Endothelial cell of umbilical vein (primary cell): ENCODE measurements at regions not wholly inside any gene's neighbourhood (a gene's known extent, or its start where the extent isn't known, plus 50 kb on each side); places are given as distances from the start of the nearest gene placed in this dataset.

ENCODE experiments used
- BruUV-seq: library from RNA; stranded (reverse); fragments of 400-500 nt; replicated peaks from 2 replicates; lab custom pipeline; 2021; lab: Mats Ljungman, UMichigan
- CTCF ChIA-PET: fragments of 300-600, 350-600 bp; sonication (Branson Sonifier 250); formaldehyde crosslinking; loops from one replicate; lab custom pipeline; 2021; ENCODE audit warnings: antibody characterized with exemption, inconsistent platforms; lab: Charles Lee
- POLR2A ChIA-PET: fragments of 300-600, 350-600 bp; sonication (Branson Sonifier 250); formaldehyde crosslinking; loops from one replicate; lab custom pipeline; 2021; ENCODE audit warnings: antibody characterized with exemption, inconsistent platforms; lab: Charles Lee
- DNase-seq: peaks from one replicate; pipeline ENCODE4 v3.0.0-alpha.2; 2011; ENCODE audit warnings: low read depth, low spot score
- FAIRE-seq: peaks from 2 replicates; lab custom pipeline; 2011; peaks lifted over from hg19 to GRCh38; lab: Jason Lieb, UNC
- H2AFZ ChIP-seq: 2 replicates; pipeline ENCODE4 v1.6.0; 2012; ENCODE audit warnings: low read depth, low read length, control low read depth, inconsistent platforms
- H3K27ac ChIP-seq: 2 replicates; pipeline ENCODE4 v1.5.1; 2011; ENCODE audit warnings: low read depth, mild to moderate bottlenecking, control low read depth, low read length, moderate library complexity; ENCODE audit not compliant: insufficient read depth
- H3K27me3 ChIP-seq, 2 experiments: 2 replicates each; pipeline versions ENCODE4 v1.6.0 to v1.6.1; 2011; ENCODE audit warnings: low read length in 2 of 2, mixed read lengths in 1 of 2; ENCODE audit not compliant: control insufficient read depth in 2 of 2, insufficient read depth in 2 of 2
- H3K36me3 ChIP-seq, 2 experiments: 2 replicates in 1 of 2; 3 replicates in 1 of 2; pipeline ENCODE4 v1.5.1; 2011; ENCODE audit warnings: low read length in 2 of 2, mild to moderate bottlenecking in 1 of 2, moderate library complexity in 1 of 2; ENCODE audit not compliant: control insufficient read depth in 2 of 2, insufficient read depth in 2 of 2; ENCODE audit errors: extremely low read depth in 1 of 2
- H3K4me1 ChIP-seq: 3 replicates; pipeline ENCODE4 v1.5.1; 2011; ENCODE audit warnings: mild to moderate bottlenecking, low read length; ENCODE audit not compliant: control insufficient read depth, insufficient read depth; ENCODE audit errors: extremely low read depth
- H3K4me2 ChIP-seq: 2 replicates; pipeline ENCODE4 v1.6.1; 2011; ENCODE audit warnings: low read length, control low read depth, mixed read lengths; ENCODE audit not compliant: insufficient read depth
- H3K4me3 ChIP-seq, 3 experiments: fragments of 200-600 bp in 1 of 3; sonication (generic), shearing (Covaris generic) in 1 of 3; replicated peaks in 1 of 3; 2 replicates each; pipeline ENCODE4 v1.5.1; 2011 to 2016; ENCODE audit warnings: control low read depth in 3 of 3, low read length in 3 of 3, mild to moderate bottlenecking in 2 of 3, inconsistent platforms in 1 of 3, low read depth in 1 of 3, moderate library complexity in 1 of 3; ENCODE audit not compliant: insufficient read depth in 1 of 3
- H3K79me2 ChIP-seq: 2 replicates; pipeline ENCODE4 v1.6.0; 2012; ENCODE audit warnings: low read length, inconsistent platforms; ENCODE audit not compliant: control insufficient read depth, insufficient read depth
- H3K9ac ChIP-seq: replicated peaks from 2 replicates; pipeline ENCODE3; 2011; ENCODE audit warnings: low read length, control low read depth; ENCODE audit not compliant: insufficient read depth; ENCODE audit errors: extremely low read depth
- H3K9me1 ChIP-seq: replicated peaks from 3 replicates; pipeline ENCODE4 v1.6.0; 2011; ENCODE audit warnings: mild to moderate bottlenecking, low read length; ENCODE audit not compliant: control insufficient read depth, insufficient read depth; ENCODE audit errors: extremely low read depth
- H3K9me3 ChIP-seq: replicated peaks from 2 replicates; pipeline ENCODE4 v1.5.1; 2012; ENCODE audit warnings: low read length, inconsistent platforms; ENCODE audit not compliant: control insufficient read depth, insufficient read depth
- H4K20me1 ChIP-seq: replicated peaks from 2 replicates; pipeline ENCODE3; 2011; ENCODE audit warnings: mild to moderate bottlenecking, low read length; ENCODE audit not compliant: control insufficient read depth, insufficient read depth; ENCODE audit errors: extremely low read depth
- CTCF ChIP-seq, 2 donors: IDR thresholded peaks; 1 replicate in 1 of 2; 2 replicates in 1 of 2; pipeline ENCODE4 v1.5.1; 2011; ENCODE audit warnings: low read length in 2 of 2, mild to moderate bottlenecking in 2 of 2, moderate library complexity in 2 of 2, control low read depth in 1 of 2, inconsistent platforms in 1 of 2, low read depth in 1 of 2; ENCODE audit not compliant: insufficient read depth in 1 of 2; ENCODE audit errors: extremely low read depth in 1 of 2
- EZH2 ChIP-seq: IDR thresholded peaks from 2 replicates; pipeline ENCODE4 v1.6.1; 2012; ENCODE audit warnings: borderline replicate concordance, low read depth, mild to moderate bottlenecking, moderate library complexity, low read length, inconsistent platforms; ENCODE audit not compliant: severe bottlenecking
- FOS ChIP-seq: IDR thresholded peaks from 2 replicates; pipeline ENCODE4 v1.6.1; 2011; ENCODE audit warnings: mild to moderate bottlenecking, low read length, moderate library complexity, borderline replicate concordance; ENCODE audit not compliant: insufficient read depth
- GATA2 ChIP-seq: IDR thresholded peaks from 2 replicates; pipeline ENCODE4 v1.7.0; 2011; ENCODE audit warnings: low read depth, mild to moderate bottlenecking, moderate library complexity, mixed read lengths, low read length; ENCODE audit not compliant: insufficient read length, insufficient read depth
- JUN ChIP-seq: IDR thresholded peaks from 2 replicates; pipeline ENCODE4 v1.6.1; 2011; ENCODE audit warnings: borderline replicate concordance, low read depth; ENCODE audit not compliant: insufficient read length, insufficient read depth
- MAX ChIP-seq: IDR thresholded peaks from 2 replicates; pipeline ENCODE4 v1.6.1; 2011; ENCODE audit not compliant: insufficient read depth, insufficient read length
- MYC ChIP-seq: IDR thresholded peaks from one replicate; pipeline ENCODE4 v1.6.1; 2011; ENCODE audit warnings: mild to moderate bottlenecking, low read depth, low read length
- POLR2A ChIP-seq: IDR thresholded peaks from 2 replicates; pipeline ENCODE4 v1.6.1; 2012; ENCODE audit warnings: low read depth, mild to moderate bottlenecking, control low read depth, low read length
- POLR2AphosphoS5 ChIP-seq: IDR thresholded peaks from 2 replicates; pipeline ENCODE4 v1.6.1; 2012; ENCODE audit warnings: low read depth, mild to moderate bottlenecking, control low read depth, low read length, moderate library complexity; ENCODE audit not compliant: insufficient read depth
- dilution Hi-C: fragments of 300-500 bp; cut with MboI; formaldehyde crosslinking; loops from one replicate; pipeline ENCODE4 v1.15.0; 2019; ENCODE audit warnings: low sequenced_read_pairs; ENCODE audit not compliant: extremely low pct_ligation_motif_present
- intact Hi-C: fragments of 100-400 bp; cut with micrococcal nuclease; formaldehyde crosslinking; loops from one replicate; pipeline ENCODE4 v1.10.0; 2022

- CTCF ChIA-PET = interaction anchor here (1.0 to 1.2 kb wide), 2 partner anchors 11 to 490 kb away, joined by 3 to 6 read pairs; no protein-coding TSS in a partner anchor
- Histone ChIP-seq H3K4me1 (no peaks in the 10 kb centered on the region), H3K9me1 (no peaks in the 10 kb centered on the region), H3K27me3 (no peaks in the 10 kb centered on the region), H3K36me3 (no peaks in the 10 kb centered on the region), H3K4me3 (no peak overlapping the region), H3K4me2 (no peak overlapping the region), H3K27ac (no peak overlapping the region), H4K20me1 (no peaks in the 10 kb centered on the region), H2AFZ (no peak overlapping the region), H3K79me2 (no peaks in the 10 kb centered on the region), H3K9ac (no peak overlapping the region), H3K9me3 (no peaks in the 10 kb centered on the region)
- POLR2A ChIA-PET = no interaction called here
- FAIRE-seq = peak; percentile 18
- TF ChIP-seq FOS (no peak), CTCF (IDR thresholded peaks at IDR 0.05; ENCODE audit: extremely low read depth in 1 of 2, insufficient read depth in 1 of 2, low read depth in 1 of 2, low read length in 2 of 2) (no peak)
- intact Hi-C loops = no loop called here
- dilution Hi-C loops = no loop called here
- no TSS peak for BruUV-seq
- DNase-seq = no peak
Measured at GRCh38 chr7:84425702-84426259, 231.2 kb upstream of the SEMA3A start.

- no peak for TF ChIP-seq MYC
- TF ChIP-seq FOS = no peak
- TF ChIP-seq GATA2 = no peak
- TF ChIP-seq MAX = no peak
- no peak for TF ChIP-seq POLR2A
- no peak for TF ChIP-seq EZH2
- TF ChIP-seq JUN = no peak
- TF ChIP-seq CTCF (IDR thresholded peaks at IDR 0.05; ENCODE audit: extremely low read depth in 1 of 2, insufficient read depth in 1 of 2, low read depth in 1 of 2, low read length in 2 of 2) = no peak
- no peak for TF ChIP-seq POLR2AphosphoS5
- Histone ChIP-seq H3K9ac (no peak overlapping the region), H3K4me1 (no peaks in the 10 kb centered on the region), H3K79me2 (no peaks in the 10 kb centered on the region), H2AFZ (no peak overlapping the region), H3K27me3 (no peaks in the 10 kb centered on the region), H3K9me3 (no peaks in the 10 kb centered on the region), H4K20me1 (no peaks in the 10 kb centered on the region), H3K27ac (no peak overlapping the region), H3K9me1 (no peaks in the 10 kb centered on the region), H3K36me3 (no peaks in the 10 kb centered on the region), H3K4me2 (no peak overlapping the region), H3K4me3 (no peak overlapping the region)
- dilution Hi-C loops (no loop called here), intact Hi-C loops (no loop called here)
- CTCF ChIA-PET = no interaction called here
- FAIRE-seq (no peak), DNase-seq (no peak)
- POLR2A ChIA-PET = no interaction called here
- BruUV-seq = no TSS peak
Measured at GRCh38 chr7:84422790-84423189, 228.2 kb upstream of the SEMA3A start.
